Vagina (tissue), 2 donors: ENCODE measurements at regions not wholly inside any gene's neighbourhood (a gene's known extent, or its start where the extent isn't known, plus 50 kb on each side); places are given as distances from the start of the nearest gene placed in this dataset.

Source experiments
- CTCF ChIP-seq, 3 experiments: fragments of 450-650 bp in 2 of 3; fragments of 200-600 bp in 1 of 3; sonication (generic) in 1 of 3; IDR thresholded peaks; one replicate each; pipeline ENCODE4 v1.5.1; 2017 to 2019; ENCODE audit warnings: antibody characterized with exemption in 3 of 3, mild to moderate bottlenecking in 2 of 3, moderate library complexity in 2 of 3
- POLR2A ChIP-seq, 2 donors: fragments of 450-650 bp; IDR thresholded peaks; one replicate each; pipeline ENCODE4 v1.6.1; 2017; ENCODE audit warnings: antibody characterized with exemption in 2 of 2, mild to moderate bottlenecking in 2 of 2, moderate library complexity in 2 of 2
- POLR2AphosphoS5 ChIP-seq, 2 donors: sonication (generic); formaldehyde crosslinking; IDR thresholded peaks; one replicate each; pipeline ENCODE4 v1.9.0; 2017; ENCODE audit warnings: antibody characterized with exemption in 2 of 2, mild to moderate bottlenecking in 2 of 2, low read depth in 1 of 2; ENCODE audit not compliant: insufficient read depth in 1 of 2

- TF ChIP-seq CTCF (IDR thresholded peaks at IDR 0.05) (no peak), POLR2A (IDR thresholded peaks at IDR 0.05) (no peak), POLR2AphosphoS5 (IDR thresholded peaks at IDR 0.05; ENCODE audit: insufficient read depth in 1 of 2, low read depth in 1 of 2) (no peak)
Observed at GRCh38 chr4:19241895-19242294, 1009.8 kb upstream of the SLIT2 start.
